ENCODE measurements at regions not wholly inside any gene's neighbourhood (a gene's known extent, or its start where the extent isn't known, plus 50 kb on each side); places are given as distances from the start of the nearest gene placed in this dataset.

- no peak for TF ChIP-seq CTCF (IDR thresholded peaks at IDR 0.05; ENCODE audit: low read depth, low read length)
- DNase-seq (ENCODE audit: extremely low read depth, low read depth), result no peak
These were observed 115.7 kb upstream of the COPS8 start for GRCh38 chr2:236969767-236970655.

GRCh38 chr2:236970656-236971010 lies 115.1 kb upstream of the COPS8 start:
- DNase-seq (ENCODE audit: extremely low read depth, low read depth), result no peak
- TF ChIP-seq CTCF (IDR thresholded peaks at IDR 0.05; ENCODE audit: low read depth, low read length), result no peak

- no peak for TF ChIP-seq CTCF (IDR thresholded peaks at IDR 0.05; ENCODE audit: low read depth, low read length)
- DNase-seq (ENCODE audit: extremely low read depth, low read depth), result no peak
These were observed 114.4 kb upstream of the COPS8 start for GRCh38 chr2:236971131-236971821.

GRCh38 chr2:236971919-236972381 lies 113.7 kb upstream of the COPS8 start:
- no peak for DNase-seq (ENCODE audit: extremely low read depth, low read depth)
- no peak for TF ChIP-seq CTCF (IDR thresholded peaks at IDR 0.05; ENCODE audit: low read depth, low read length)

- no peak for TF ChIP-seq CTCF (IDR thresholded peaks at IDR 0.05; ENCODE audit: low read depth, low read length)
- DNase-seq (ENCODE audit: extremely low read depth, low read depth), result peak; percentile 71
These were observed 113.0 kb upstream of the COPS8 start for GRCh38 chr2:236972491-236973342.

GRCh38 chr2:236973343-236973980 lies 112.2 kb upstream of the COPS8 start:
- TF ChIP-seq CTCF (IDR thresholded peaks at IDR 0.05; ENCODE audit: low read depth, low read length), result no peak
- DNase-seq (ENCODE audit: extremely low read depth, low read depth), result no peak

All from AG09319 (cell line).